ENCODE measurements at regions not wholly inside any gene's neighbourhood (a gene's known extent, or its start where the extent isn't known, plus 50 kb on each side); places are given as distances from the start of the nearest gene placed in this dataset.

GRCh38 chr12:127987199-127987901 lies 279.6 kb upstream of the TMEM132C start:
- ATAC-seq (no peak), DNase-seq (ENCODE audit: low spot score) (no peak)
- TF ChIP-seq CREB1 (CRISPR knock-in tag; IDR thresholded peaks at IDR 0.05; ENCODE audit: low read depth): no peak
- no peak for TF ChIP-seq NANOG (IDR thresholded peaks at IDR 0.05; ENCODE audit: borderline replicate concordance)
- no peak for TF ChIP-seq ZNF114 (CRISPR knock-in tag; IDR thresholded peaks at IDR 0.05)
- no peak for TF ChIP-seq ZNF331 (CRISPR knock-in tag; IDR thresholded peaks at IDR 0.05; ENCODE audit: low read depth)
- no peak for TF ChIP-seq REST (IDR thresholded peaks at IDR 0.05; ENCODE audit: unreplicated experiment)
- TF ChIP-seq ETS1 (IDR thresholded peaks at IDR 0.05): no peak
- no peak for TF ChIP-seq EZH2phosphoT487 (IDR thresholded peaks at IDR 0.05; ENCODE audit: unreplicated experiment)
- TF ChIP-seq STAT1 (IDR thresholded peaks at IDR 0.05; ENCODE audit: unreplicated experiment): no peak
- TF ChIP-seq ZNF462 (CRISPR knock-in tag; IDR thresholded peaks at IDR 0.05): no peak
- no peak for TF ChIP-seq CTCF (conservative IDR thresholded peaks at IDR 0.05; ENCODE audit: low read depth in 2 of 2)
- TF ChIP-seq JUNB (IDR thresholded peaks at IDR 0.05; ENCODE audit: unreplicated experiment): no peak
- H3K27me3 Mint-ChIP-seq (ENCODE audit: insufficient read depth, low read depth, poor library complexity): peaks cover 2% of the 10 kb centered on the region
- Histone ChIP-seq H3K9me2 (ENCODE audit: insufficient read depth) (no peaks in the 10 kb centered on the region), H3F3A (replicated peaks; ENCODE audit: low read depth) (no peaks in the 10 kb centered on the region), H3K4me2 (no peak overlapping the region), H3K4me1 (ENCODE audit: insufficient read depth) (no peaks in the 10 kb centered on the region), H2AFZ (no peak overlapping the region), H3K27me3 (ENCODE audit: insufficient read depth) (no peaks in the 10 kb centered on the region), H3K4me3 (no peak overlapping the region), H3K36me3 (ENCODE audit: insufficient read depth) (no peaks in the 10 kb centered on the region), H3K79me2 (replicated peaks; ENCODE audit: insufficient read depth) (no peaks in the 10 kb centered on the region), H3K27ac (ENCODE audit: low read depth) (no peak overlapping the region), H4K20me1 (replicated peaks; ENCODE audit: insufficient read depth) (no peaks in the 10 kb centered on the region)
- peaks cover 95% of the 10 kb centered on the region for H3K9me3 Mint-ChIP-seq
- H3K4me1 Mint-ChIP-seq: no peaks in the 10 kb centered on the region
- H3K4me3 Mint-ChIP-seq: no peak overlapping the region
- peaks cover 47% of the 10 kb centered on the region for H3K36me3 Mint-ChIP-seq (ENCODE audit: low read depth)
- no peak overlapping the region for H3K27ac Mint-ChIP-seq
